GM21423 (cell line): ENCODE measurements at regions not wholly inside any gene's neighbourhood (a gene's known extent, or its start where the extent isn't known, plus 50 kb on each side); places are given as distances from the start of the nearest gene placed in this dataset.

ENCODE experiments used
- ATAC-seq: cut with Tn5 transposase; IDR thresholded peaks from one replicate; pipeline ENCODE4 v1.9.1; 2021; ENCODE audit warnings: mild to moderate bottlenecking, moderate library complexity; ENCODE audit not compliant: unreplicated experiment

- no peak for ATAC-seq
These were observed 138.8 kb upstream of the NALF2 start for GRCh38 chrX:69365349-69365748.

GRCh38 chrX:69362856-69363255 lies 141.3 kb upstream of the NALF2 start:
- ATAC-seq: no peak

- ATAC-seq: no peak
These were observed 141.8 kb upstream of the NALF2 start for GRCh38 chrX:69362354-69362753.

GRCh38 chrX:69361311-69361845 lies 142.7 kb upstream of the NALF2 start:
- no peak for ATAC-seq

DNA sequence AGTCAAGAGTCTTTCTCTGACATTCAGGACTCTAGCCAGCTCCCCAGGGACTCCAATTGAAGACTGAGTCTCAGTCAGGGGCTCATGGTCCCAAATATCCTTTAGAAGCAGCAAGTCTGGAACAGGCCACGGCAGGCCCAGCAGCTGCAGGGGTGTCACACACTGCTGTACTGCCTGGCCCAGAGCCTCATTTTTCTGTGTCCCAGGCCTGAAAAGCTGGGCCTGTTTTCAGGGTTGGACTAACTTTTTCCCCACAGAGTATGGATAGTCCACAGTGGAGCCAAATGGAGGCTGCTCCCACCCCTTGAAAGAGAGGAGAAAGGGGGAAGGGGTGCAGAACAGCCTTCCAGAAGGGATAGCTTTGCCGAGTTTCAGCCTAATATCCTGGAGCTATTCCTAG lies 146.8 kb upstream of the NALF2 start:
- no peak for ATAC-seq

DNA sequence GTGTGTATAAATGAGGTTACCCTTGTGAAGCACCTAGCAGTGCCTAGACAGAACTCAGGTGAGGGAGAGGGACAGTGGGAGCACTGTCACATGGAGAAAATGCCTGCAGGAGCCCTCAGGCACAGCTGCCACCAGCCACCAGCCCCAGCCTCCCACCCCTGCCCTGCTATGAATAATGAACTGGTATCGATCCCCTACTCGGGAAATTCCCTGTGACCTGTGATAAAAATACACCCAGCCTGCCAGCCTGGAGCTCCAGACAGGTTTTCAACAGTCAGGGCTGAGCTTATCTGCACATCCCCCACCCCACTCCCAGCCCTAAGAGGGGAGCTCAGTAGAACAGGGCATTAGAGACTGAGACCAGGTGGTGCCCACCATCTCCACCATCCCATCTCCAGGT lies 159.6 kb upstream of the PJA1 start:
- ATAC-seq: no peak

- no peak for ATAC-seq
These were observed 158.8 kb upstream of the PJA1 start for GRCh38 chrX:69323786-69324720.

- no peak for ATAC-seq
These were observed 156.5 kb upstream of the PJA1 start for GRCh38 chrX:69321789-69322188.

DNA sequence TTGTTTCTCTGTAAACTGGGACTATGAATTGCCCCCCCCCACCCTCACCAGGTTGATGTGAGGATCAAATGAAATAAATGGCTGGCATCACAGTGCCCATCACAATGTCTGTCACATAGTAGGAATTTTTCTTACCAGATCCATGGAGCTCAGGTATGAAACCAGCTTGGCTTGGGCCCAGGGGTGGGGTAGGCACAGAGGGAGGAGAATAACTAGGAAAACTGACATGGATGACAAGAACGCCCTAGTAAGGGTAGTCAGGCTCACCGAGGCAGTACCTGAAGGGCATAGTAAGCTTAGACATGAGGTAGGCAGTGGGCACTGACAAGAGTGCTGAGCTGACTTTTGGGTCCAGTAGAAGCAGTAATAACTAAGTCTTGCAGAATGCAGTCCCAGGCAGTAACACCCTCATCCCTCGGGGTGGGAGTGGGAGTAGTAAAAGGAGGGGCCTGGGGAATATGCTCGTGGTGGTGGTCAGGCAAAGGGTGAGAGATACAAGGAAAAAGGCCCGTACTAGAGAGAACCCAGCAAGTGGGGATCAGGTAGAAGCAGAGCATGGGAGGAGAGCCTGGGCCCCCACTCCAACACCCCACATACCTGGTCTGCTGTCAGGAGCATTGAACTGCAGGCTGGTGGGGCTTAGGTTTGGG lies 155.9 kb upstream of the PJA1 start:
- ATAC-seq: no peak

GRCh38 chrX:69320116-69320515 lies 154.9 kb upstream of the PJA1 start:
- no peak for ATAC-seq

DNA sequence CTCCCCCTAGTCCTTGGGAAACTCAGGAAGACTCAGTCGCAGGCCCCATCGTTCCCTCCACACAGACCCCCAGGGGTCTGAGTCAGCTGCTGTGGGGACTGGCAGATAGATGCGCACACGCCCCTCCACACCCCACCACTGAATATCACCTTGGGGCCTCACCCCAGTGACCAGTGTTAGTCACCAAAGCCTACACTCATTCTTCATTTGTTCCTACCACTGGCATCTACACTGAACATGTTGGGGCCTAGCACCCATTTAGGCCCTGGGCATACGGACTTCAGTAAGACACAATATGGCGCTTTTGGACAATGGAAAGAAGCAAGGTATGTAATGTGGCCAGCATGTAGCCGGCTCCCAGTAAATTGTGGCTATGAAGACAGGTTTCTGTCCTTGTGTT lies 154.1 kb upstream of the PJA1 start:
- ATAC-seq: no peak

DNA sequence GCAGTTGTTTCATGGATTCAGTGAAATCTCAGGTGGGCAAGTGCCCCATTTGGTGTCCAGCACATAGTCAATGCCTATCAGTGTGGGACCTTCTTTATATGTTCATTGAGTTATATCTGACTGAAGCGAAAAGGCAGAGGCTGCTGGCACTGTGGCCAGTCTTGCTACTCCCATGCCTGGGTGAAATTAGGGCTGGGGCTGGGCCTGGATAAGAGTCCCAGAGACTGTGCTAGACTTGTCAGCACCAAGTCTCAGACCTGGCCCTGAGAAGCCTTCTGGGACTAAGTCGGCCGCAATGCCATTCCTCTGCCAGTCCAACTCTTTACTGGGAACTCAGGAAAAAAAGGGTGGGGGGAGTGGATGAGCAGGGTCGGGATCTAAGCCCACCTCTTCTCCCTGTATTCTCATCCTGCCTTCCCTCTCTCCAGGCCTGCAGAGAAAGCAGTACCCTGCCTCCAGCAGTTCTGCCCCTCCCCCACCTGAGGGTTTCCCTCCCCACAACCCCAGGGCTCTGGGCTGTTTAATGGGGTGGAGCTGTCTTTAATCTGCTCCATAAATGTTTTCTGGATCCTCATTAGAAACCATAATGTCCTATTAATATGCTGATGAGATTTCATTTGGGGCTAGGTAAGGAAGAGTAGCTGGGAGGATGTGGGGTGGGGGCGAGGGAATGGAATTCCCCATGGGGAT lies 153.5 kb upstream of the PJA1 start:
- no peak for ATAC-seq

DNA sequence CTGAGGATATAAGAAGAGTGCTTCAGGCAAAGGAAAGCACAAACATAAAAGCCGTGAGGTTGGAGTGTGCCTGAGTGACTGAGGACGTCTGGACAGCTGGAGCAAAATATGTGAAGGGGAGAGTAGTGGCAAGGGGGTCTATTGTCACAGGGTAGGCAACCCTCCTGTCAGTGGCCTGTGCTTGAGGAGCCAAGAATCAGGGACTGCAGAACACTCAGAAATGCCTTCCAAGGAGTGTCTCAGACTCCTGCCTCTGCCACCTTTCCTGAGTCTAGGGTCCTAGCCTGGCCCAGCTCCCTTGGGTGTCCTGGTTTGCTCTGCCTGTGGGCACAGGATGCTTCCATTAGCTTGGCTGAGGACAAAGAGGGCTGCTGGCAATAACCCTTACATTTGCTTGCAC lies 152.5 kb upstream of the PJA1 start:
- ATAC-seq: no peak

DNA sequence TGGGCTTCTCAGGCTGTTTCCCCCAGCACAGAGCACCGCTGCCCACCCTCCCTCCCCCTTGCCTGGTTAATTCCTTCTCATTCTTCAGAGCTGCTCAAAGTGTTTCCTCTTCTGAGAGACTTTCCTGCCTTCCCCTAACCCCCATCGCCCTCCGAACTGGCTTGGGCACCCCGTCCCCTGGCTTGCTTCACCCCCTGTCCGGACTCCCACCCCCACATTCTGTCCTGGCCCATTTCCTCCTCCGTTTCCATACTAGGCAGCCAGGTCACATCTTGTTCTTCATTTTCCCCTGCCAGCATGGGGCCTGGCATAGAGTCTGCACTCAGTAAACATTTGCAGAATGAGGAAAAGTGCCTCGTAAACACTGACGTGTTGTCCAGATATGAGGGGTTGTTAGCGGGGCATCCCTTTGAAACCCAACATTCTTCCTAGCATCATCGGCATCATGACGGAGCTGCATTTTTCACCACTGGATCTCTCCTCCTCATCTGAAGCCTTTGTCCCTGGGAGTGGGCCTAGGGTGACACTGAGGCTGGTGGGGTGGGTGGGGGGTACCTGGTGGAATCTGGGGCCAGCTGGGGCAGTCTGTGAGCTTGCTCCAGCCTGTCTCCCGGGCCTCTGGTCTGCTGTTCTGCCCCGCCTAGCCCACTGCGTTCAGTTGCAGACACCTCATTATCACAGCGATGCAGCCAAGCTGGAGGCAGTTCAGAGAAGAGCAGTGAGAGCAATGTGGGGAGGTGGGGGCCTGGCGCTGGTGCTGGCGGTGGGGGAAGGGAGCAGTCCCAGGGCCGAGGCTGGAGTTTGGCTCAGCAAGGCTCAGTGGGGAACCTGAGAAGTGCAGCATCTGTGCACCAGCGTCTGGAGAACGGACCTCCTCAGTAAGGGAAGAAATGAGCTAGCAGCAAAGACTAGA lies 149.4 kb upstream of the PJA1 start:
- no peak for ATAC-seq

DNA sequence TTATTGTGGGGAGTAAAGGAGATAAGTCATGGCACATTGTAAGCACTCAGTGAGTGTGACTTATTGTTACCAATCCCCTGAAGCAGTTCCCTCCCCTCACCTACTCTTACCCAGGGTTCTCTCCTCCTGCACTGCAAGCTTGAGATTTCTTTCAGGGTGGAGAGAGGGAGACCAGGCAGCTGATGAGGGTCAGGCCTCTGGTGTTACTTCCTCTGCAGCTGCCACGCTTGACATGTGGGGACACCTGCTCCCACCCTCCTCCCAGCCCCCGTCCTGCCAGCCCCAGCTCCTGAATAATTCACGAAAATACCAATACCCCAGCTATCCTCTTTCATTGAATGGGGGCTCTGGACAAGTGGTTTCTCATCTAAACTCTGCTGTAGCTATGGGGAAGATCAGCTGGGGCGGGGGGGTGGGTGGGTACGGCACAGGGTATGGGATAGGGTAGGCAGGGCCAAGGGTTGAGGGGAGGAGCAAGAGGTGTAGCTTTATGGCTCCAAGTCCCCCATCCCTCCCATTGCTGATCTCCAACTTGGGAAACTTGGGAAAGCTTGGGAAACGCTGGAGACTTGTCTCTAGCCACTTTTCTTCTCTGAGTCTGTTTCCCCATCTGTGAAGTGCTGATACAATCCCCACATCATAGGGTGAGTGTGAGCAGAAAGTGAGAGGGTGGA lies 148.5 kb upstream of the PJA1 start:
- ATAC-seq: no peak

- no peak for ATAC-seq
These were observed 146.8 kb upstream of the PJA1 start for GRCh38 chrX:69311936-69312670.

DNA sequence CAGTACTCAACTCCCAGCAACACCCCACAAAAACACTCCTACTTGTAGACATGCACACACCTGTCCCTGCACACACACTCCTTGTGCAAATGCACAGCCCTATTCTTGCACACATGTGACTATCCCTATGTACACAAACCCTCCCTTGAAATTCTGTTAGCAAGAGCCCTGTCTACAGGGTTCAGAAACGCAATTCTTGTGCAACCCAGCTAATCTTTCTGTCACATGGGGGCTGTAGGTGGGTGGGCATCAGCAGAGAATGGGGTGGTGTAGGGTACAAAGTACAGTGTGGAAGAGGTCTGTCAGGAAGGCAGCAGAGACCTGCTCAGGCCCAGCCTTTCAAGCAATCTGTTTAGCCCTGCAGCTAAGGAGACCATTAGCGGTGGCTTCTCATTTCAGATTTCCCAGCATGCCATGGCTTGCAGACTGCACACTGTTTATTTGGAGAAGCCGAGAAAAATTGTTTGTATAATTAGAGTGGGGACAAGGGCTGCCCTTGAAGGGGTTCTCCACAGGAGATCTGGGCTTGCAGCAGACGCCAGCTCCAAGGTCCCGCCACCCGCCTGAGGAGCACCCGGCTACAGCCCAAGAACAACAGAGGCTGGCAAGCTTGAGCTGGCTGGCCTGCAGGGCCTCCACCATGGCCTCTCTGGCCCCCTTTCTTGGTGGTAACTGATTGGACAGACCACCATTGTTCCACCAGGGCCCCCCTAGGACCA lies 144.0 kb upstream of the PJA1 start:
- ATAC-seq: no peak

- ATAC-seq: no peak
These were observed 142.5 kb upstream of the PJA1 start for GRCh38 chrX:69307756-69308155.

DNA sequence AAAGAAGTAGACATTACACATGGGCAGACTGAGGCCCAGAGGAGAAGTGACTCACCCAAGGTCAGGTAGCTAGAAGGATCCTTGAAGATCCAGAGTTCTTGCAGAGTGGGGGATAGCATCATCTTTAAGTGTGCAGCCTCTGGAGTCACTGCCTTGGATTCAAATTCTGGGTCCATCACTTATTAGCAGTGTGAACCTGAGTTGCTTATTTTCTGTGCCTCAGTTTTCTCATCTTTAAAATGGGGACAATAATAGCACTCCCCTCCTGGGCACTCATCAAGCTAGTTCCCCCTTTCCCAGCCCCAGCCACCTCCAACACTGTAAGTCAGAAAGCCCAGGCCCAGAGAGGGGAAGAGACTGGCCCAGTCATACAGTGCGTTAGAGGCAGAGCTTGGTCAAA lies 141.8 kb upstream of the PJA1 start:
- no peak for ATAC-seq
